Small intestine (tissue), 7 donors: ENCODE measurements at regions not wholly inside any gene's neighbourhood (a gene's known extent, or its start where the extent isn't known, plus 50 kb on each side); places are given as distances from the start of the nearest gene placed in this dataset.

Source experiments
- DNase-seq, 2 donors: peaks; one replicate each; pipeline versions ENCODE4 v3.0.0 to v3.0.0-alpha.2; 2013
- FAIRE-seq: peaks from 2 replicates; lab custom pipeline; 2012; peaks lifted over from hg19 to GRCh38; lab: Jason Lieb, UNC
- H3K27ac ChIP-seq, 3 donors: one replicate each; pipeline ENCODE4 v1.5.1; 2013; ENCODE audit warnings: low read length in 2 of 3, mild to moderate bottlenecking in 2 of 3, control low read depth in 1 of 3, inconsistent platforms in 1 of 3, low read depth in 1 of 3, moderate library complexity in 1 of 3
- H3K27me3 ChIP-seq, 3 donors: one replicate each; pipeline ENCODE4 v1.6.1; 2013; ENCODE audit warnings: low read length in 3 of 3, inconsistent platforms in 1 of 3; ENCODE audit not compliant: control insufficient read depth in 3 of 3, insufficient read depth in 3 of 3
- H3K36me3 ChIP-seq, 3 donors: one replicate each; pipeline ENCODE4 v1.6.1; 2013; ENCODE audit warnings: low read length in 3 of 3, inconsistent platforms in 1 of 3, low read depth in 1 of 3, mild to moderate bottlenecking in 1 of 3, moderate library complexity in 1 of 3; ENCODE audit not compliant: control insufficient read depth in 3 of 3, insufficient read depth in 2 of 3
- H3K4me1 ChIP-seq, 3 donors: one replicate each; pipeline ENCODE4 v1.6.1; 2013; ENCODE audit warnings: low read length in 2 of 3, inconsistent platforms in 1 of 3, low read depth in 1 of 3, mild to moderate bottlenecking in 1 of 3, moderate library complexity in 1 of 3; ENCODE audit not compliant: control insufficient read depth in 3 of 3, insufficient read depth in 2 of 3
- H3K4me3 ChIP-seq, 3 donors: one replicate each; pipeline ENCODE4 v1.5.1; 2013; ENCODE audit warnings: low read length in 3 of 3, control low read depth in 1 of 3, inconsistent platforms in 1 of 3, low read depth in 1 of 3, mild to moderate bottlenecking in 1 of 3, moderate library complexity in 1 of 3
- H3K9me3 ChIP-seq, 2 donors: one replicate each; pipeline ENCODE4 v1.6.1; 2013; ENCODE audit warnings: low read depth in 1 of 2, low read length in 1 of 2; ENCODE audit not compliant: control insufficient read depth in 2 of 2, insufficient read depth in 1 of 2
- WGBS, 3 donors: extraction: QIAGEN DNeasy Blood & Tissue Kit; methylation state at CpG; one replicate each; pipeline ENCODE4 v1.1.7; 2013; 5-methylcytosine and 5-hydroxymethylcytosine counted together
- donor health status: healthy with polysubstance abuse.
- donor health status: control.
- donor health status: control.
- donor health status: Bipolar disorder and iron deficiency.
- donor health status: healthy.

GRCh38 chr18:67342159-67342558, 174.4 kb downstream of the DSEL start:
- DNase-seq (no peak), FAIRE-seq (no peak)
- Histone ChIP-seq H3K9me3 (peaks cover 0 to 4% of the 10 kb centered on the region in 2 donors), H3K4me1 (no peaks in the 10 kb centered on the region), H3K36me3 (no peaks in the 10 kb centered on the region), H3K27ac (no peak overlapping the region), H3K4me3 (no peak overlapping the region), H3K27me3 (no peaks in the 10 kb centered on the region)
- 42 to 58% (median 44%) methylated on average over 2 of the region's 2 CpGs for whole genome bisulfite sequencing, 3 donors

GRCh38 chr18:67337696-67338095, 178.8 kb downstream of the DSEL start:
- Histone ChIP-seq H3K27me3 (no peaks in the 10 kb centered on the region), H3K4me1 (no peaks in the 10 kb centered on the region), H3K27ac (no peak overlapping the region), H3K9me3 (peaks cover 0 to 11% of the 10 kb centered on the region in 2 donors), H3K36me3 (no peaks in the 10 kb centered on the region), H3K4me3 (no peak overlapping the region)
- FAIRE-seq (no peak), DNase-seq (no peak)
- WGBS, 3 donors: 9 to 54% (median 44%) methylated on average over 1 of the region's 1 CpG

- 27 to 81% (median 39%) methylated on average over 1 of the region's 1 CpG for WGBS, 3 donors
- no peak overlapping the region for H3K4me3 ChIP-seq
- FAIRE-seq (no peak), DNase-seq (no peak)
- peaks cover 0 to 4% of the 10 kb centered on the region in 2 donors for H3K9me3 ChIP-seq
- H3K36me3 ChIP-seq: no peaks in the 10 kb centered on the region
- no peaks in the 10 kb centered on the region for H3K27me3 ChIP-seq
- no peak overlapping the region for H3K27ac ChIP-seq
- H3K4me1 ChIP-seq: no peaks in the 10 kb centered on the region
These were observed 184.7 kb downstream of the DSEL start for GRCh38 chr18:67331857-67332256.

DNA sequence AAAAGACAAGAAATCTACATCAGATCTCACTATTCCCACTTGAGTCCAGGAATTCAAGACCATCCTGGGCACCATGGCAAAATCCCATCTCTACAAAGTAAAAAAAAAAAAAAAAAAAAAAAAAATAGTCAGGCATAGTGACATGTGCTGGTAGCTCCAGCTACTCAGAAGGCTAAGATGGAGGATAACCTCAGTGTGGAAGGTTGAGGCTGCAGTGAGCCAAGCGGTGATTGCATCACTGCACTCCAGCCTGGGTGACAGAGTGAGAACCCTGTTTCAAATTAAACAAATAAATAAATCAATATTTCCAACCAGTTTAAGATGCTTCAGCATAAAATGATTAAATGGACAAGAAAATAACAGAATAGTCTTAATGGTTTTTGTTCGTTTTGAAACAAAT, 197.4 kb downstream of the DSEL start:
- Histone ChIP-seq H3K27ac (no peak overlapping the region), H3K27me3 (no peaks in the 10 kb centered on the region), H3K4me1 (no peaks in the 10 kb centered on the region), H3K36me3 (no peaks in the 10 kb centered on the region), H3K9me3 (no peaks in the 10 kb centered on the region), H3K4me3 (no peak overlapping the region)
- FAIRE-seq (no peak), DNase-seq (no peak)
- WGBS, 3 donors: 58 to 70% (median 59%) methylated on average over 2 of the region's 2 CpGs

- FAIRE-seq (no peak), DNase-seq (no peak)
- Histone ChIP-seq H3K4me3 (no peak overlapping the region), H3K27me3 (no peaks in the 10 kb centered on the region), H3K4me1 (no peaks in the 10 kb centered on the region), H3K9me3 (no peaks in the 10 kb centered on the region), H3K27ac (no peak overlapping the region), H3K36me3 (no peaks in the 10 kb centered on the region)
These were observed 197.9 kb downstream of the DSEL start for GRCh38 chr18:67318651-67319050.

DNA sequence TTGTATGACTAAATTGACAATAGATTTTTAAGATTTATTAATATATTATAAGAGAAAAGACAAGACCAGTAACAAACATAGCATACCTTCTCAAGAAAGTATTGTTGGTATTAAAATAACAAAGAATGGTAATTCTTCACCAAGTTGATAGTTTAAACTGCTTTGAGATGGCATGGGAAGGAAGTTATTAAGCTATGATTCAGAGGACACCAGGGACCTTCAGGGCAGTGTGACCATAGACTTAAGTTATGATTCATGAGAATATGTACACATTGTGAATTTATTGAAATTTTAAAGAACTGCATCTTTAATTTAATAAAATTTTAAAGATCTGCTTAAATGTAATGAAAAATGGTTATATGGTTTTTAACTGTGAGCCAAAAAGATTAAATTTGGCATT, 205.7 kb downstream of the DSEL start:
- FAIRE-seq (no peak), DNase-seq (no peak)
- H3K9me3 ChIP-seq: no peaks in the 10 kb centered on the region
- H3K27me3 ChIP-seq: no peaks in the 10 kb centered on the region
- H3K4me1 ChIP-seq: no peaks in the 10 kb centered on the region
- H3K27ac ChIP-seq: no peak overlapping the region
- H3K36me3 ChIP-seq: no peaks in the 10 kb centered on the region
- no peak overlapping the region for H3K4me3 ChIP-seq

- no peak overlapping the region for H3K4me3 ChIP-seq
- H3K36me3 ChIP-seq: no peaks in the 10 kb centered on the region
- no peaks in the 10 kb centered on the region for H3K27me3 ChIP-seq
- DNase-seq (no peak), FAIRE-seq (no peak)
- H3K27ac ChIP-seq: no peak overlapping the region
- WGBS, 3 donors: 64 to 78% (median 67%) methylated on average over 4 of the region's 4 CpGs
- H3K9me3 ChIP-seq: no peaks in the 10 kb centered on the region
- H3K4me1 ChIP-seq: no peaks in the 10 kb centered on the region
These were observed 207.7 kb downstream of the DSEL start for GRCh38 chr18:67308819-67309218.

- DNase-seq (no peak), FAIRE-seq (no peak)
- Histone ChIP-seq H3K27me3 (no peaks in the 10 kb centered on the region), H3K4me3 (no peak overlapping the region), H3K36me3 (no peaks in the 10 kb centered on the region), H3K27ac (no peak overlapping the region), H3K9me3 (peaks cover 0 to 10% of the 10 kb centered on the region in 2 donors), H3K4me1 (no peaks in the 10 kb centered on the region)
- 77 to 86% (median 79%) methylated on average over 3 of the region's 3 CpGs for WGBS, 3 donors
These were observed 211.1 kb downstream of the DSEL start for GRCh38 chr18:67305466-67305865.

GRCh38 chr18:67302043-67302442, 214.5 kb downstream of the DSEL start:
- FAIRE-seq (peak; percentile 47), DNase-seq (no peak)
- Histone ChIP-seq H3K36me3 (no peaks in the 10 kb centered on the region), H3K4me1 (no peaks in the 10 kb centered on the region), H3K4me3 (no peak overlapping the region), H3K9me3 (peaks cover 0 to 24% of the 10 kb centered on the region in 2 donors), H3K27me3 (no peaks in the 10 kb centered on the region), H3K27ac (no peak overlapping the region)
- WGBS, 3 donors: 12 to 41% (median 14%) methylated on average over 1 of the region's 1 CpG
